Activated CD4-positive, alpha-beta T cell treated with anti-CD3 and anti-CD28 coated beads, Interleukin-2, amount 10 ng/mL, durations not matched to agents 7 days and 5 days (primary cell): ENCODE measurements at regions not wholly inside any gene's neighbourhood (a gene's known extent, or its start where the extent isn't known, plus 50 kb on each side); places are given as distances from the start of the nearest gene placed in this dataset.

Source experiments
- CTCF ChIA-PET: fragments of 350-600 bp; sonication (Branson Sonifier 250); formaldehyde crosslinking; loops from one replicate; lab custom pipeline; 2021; ENCODE audit warnings: antibody characterized with exemption; lab: Charles Lee
- POLR2A ChIA-PET: fragments of 350-600 bp; sonication (Branson Sonifier 250); formaldehyde crosslinking; loops from one replicate; lab custom pipeline; 2021; ENCODE audit warnings: antibody characterized with exemption; lab: Charles Lee
- DNase-seq: peaks from one replicate; pipeline ENCODE4 v3.0.0-alpha.2; 2020
- H3K27ac Mint-ChIP-seq: one replicate; pipeline ENCODE4 v1.8.0; 2021; ENCODE audit warnings: mild to moderate bottlenecking, moderate library complexity, mixed read lengths
- H3K27me3 Mint-ChIP-seq: one replicate; pipeline ENCODE4 v1.8.0; 2021; ENCODE audit warnings: mixed read lengths
- H3K36me3 Mint-ChIP-seq: one replicate; pipeline ENCODE4 v1.8.0; 2021; ENCODE audit warnings: low read depth, mixed read lengths
- H3K4me1 Mint-ChIP-seq: one replicate; pipeline ENCODE4 v1.8.0; 2021; ENCODE audit warnings: mixed read lengths
- H3K4me3 Mint-ChIP-seq: one replicate; pipeline ENCODE4 v1.8.0; 2021; ENCODE audit warnings: mild to moderate bottlenecking, moderate library complexity, mixed read lengths
- H3K9me3 Mint-ChIP-seq: one replicate; pipeline ENCODE4 v1.8.0; 2021; ENCODE audit warnings: mixed read lengths

GRCh38 chr2:217277646-217278398, 418.0 kb upstream of the TNP1 start:
- no peaks in the 10 kb centered on the region for H3K27me3 Mint-ChIP-seq
- H3K27ac Mint-ChIP-seq, result no peak overlapping the region
- no peak overlapping the region for H3K4me3 Mint-ChIP-seq
- POLR2A ChIA-PET, result no interaction called here
- H3K36me3 Mint-ChIP-seq, result no peaks in the 10 kb centered on the region
- DNase-seq, result no peak
- CTCF ChIA-PET, result no interaction called here
- H3K9me3 Mint-ChIP-seq, result no peaks in the 10 kb centered on the region
- no peaks in the 10 kb centered on the region for H3K4me1 Mint-ChIP-seq

DNA sequence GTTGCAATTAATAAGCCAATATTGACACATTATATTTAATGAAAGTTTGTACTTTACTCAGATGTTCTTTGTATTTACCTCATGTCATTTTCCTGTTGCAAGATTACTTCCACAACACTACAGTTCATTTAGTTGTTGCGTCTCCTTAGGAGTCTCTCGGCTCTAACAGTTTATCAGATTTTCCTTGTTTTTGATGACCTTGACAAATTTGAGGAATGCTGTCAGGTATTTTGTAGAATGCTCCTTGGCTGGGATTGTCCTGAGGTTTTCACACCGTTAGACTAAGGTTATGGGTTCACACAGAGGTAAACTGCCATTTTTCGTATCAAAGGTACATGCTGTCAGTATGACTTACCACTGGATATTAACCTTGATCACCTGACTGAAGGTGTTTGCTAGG, 416.6 kb upstream of the TNP1 start:
- no peak overlapping the region for H3K4me3 Mint-ChIP-seq
- no peak overlapping the region for H3K27ac Mint-ChIP-seq
- DNase-seq, result no peak
- ChIA-PET CTCF (no interaction called here), POLR2A (no interaction called here)
- H3K9me3 Mint-ChIP-seq, result no peaks in the 10 kb centered on the region
- H3K4me1 Mint-ChIP-seq, result no peaks in the 10 kb centered on the region
- no peaks in the 10 kb centered on the region for H3K36me3 Mint-ChIP-seq
- no peaks in the 10 kb centered on the region for H3K27me3 Mint-ChIP-seq

- DNase-seq, result no peak
- ChIA-PET CTCF (no interaction called here), POLR2A (no interaction called here)
- H3K4me1 Mint-ChIP-seq, result no peaks in the 10 kb centered on the region
- H3K9me3 Mint-ChIP-seq, result no peaks in the 10 kb centered on the region
- H3K4me3 Mint-ChIP-seq, result no peak overlapping the region
- no peak overlapping the region for H3K27ac Mint-ChIP-seq
- no peaks in the 10 kb centered on the region for H3K36me3 Mint-ChIP-seq
- H3K27me3 Mint-ChIP-seq, result no peaks in the 10 kb centered on the region
Measured at GRCh38 chr2:217275091-217275490, 415.2 kb upstream of the TNP1 start.

- no peaks in the 10 kb centered on the region for H3K4me1 Mint-ChIP-seq
- no peak overlapping the region for H3K4me3 Mint-ChIP-seq
- H3K27ac Mint-ChIP-seq, result no peak overlapping the region
- H3K36me3 Mint-ChIP-seq, result no peaks in the 10 kb centered on the region
- ChIA-PET CTCF (no interaction called here), POLR2A (no interaction called here)
- no peak for DNase-seq
- no peaks in the 10 kb centered on the region for H3K9me3 Mint-ChIP-seq
- H3K27me3 Mint-ChIP-seq, result no peaks in the 10 kb centered on the region
Measured at GRCh38 chr2:217274578-217274977, 414.7 kb upstream of the TNP1 start.

DNA sequence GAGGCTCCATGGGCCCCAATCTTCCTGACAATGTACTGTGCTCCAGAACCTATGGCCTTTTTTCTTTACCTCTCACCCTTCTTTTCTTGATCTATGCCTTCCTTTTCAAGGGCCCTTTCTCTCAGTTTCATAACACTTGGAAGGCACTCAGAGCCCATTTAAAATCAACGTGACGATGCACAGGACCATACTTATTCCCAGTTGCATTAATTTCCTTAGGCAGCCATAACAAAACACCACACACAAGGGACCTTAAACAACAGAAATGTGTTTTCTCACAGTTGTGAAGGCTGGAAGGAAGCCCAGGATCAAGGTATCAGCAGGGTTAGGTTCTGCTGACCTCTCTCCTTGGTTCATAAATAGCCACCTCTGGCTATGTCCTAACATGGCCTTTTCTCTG, 414.0 kb upstream of the TNP1 start:
- Mint-ChIP-seq H3K27me3 (no peaks in the 10 kb centered on the region), H3K27ac (no peak overlapping the region), H3K36me3 (no peaks in the 10 kb centered on the region), H3K9me3 (peaks cover 2% of the 10 kb centered on the region), H3K4me1 (no peaks in the 10 kb centered on the region), H3K4me3 (no peak overlapping the region)
- POLR2A ChIA-PET, result no interaction called here
- CTCF ChIA-PET, result no interaction called here
- no peak for DNase-seq

DNA sequence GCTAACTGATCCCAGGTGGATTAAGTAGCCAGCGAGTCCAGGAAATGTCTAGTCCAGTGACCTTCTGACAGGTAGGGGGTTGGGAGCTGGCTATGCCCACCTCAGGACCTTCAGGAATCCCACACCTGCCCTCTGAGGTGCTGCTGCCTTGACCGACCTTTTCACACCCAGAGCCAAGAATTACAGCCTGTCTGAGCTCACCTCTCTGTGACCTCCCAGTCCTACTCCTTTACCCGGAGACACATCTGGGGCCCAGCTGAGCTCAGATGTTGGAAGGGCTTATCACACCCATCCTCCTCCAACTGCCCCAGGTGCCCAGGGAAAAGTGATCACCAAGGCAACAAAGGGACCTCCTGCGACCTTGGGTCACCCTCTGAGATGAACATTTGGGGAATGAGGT, 413.3 kb upstream of the TNP1 start:
- Mint-ChIP-seq H3K27me3 (no peaks in the 10 kb centered on the region), H3K4me1 (no peaks in the 10 kb centered on the region), H3K9me3 (peaks cover 2% of the 10 kb centered on the region), H3K27ac (no peak overlapping the region), H3K36me3 (no peaks in the 10 kb centered on the region), H3K4me3 (no peak overlapping the region)
- CTCF ChIA-PET, result no interaction called here
- no peak for DNase-seq
- POLR2A ChIA-PET, result no interaction called here

- ChIA-PET CTCF (no interaction called here), POLR2A (no interaction called here)
- H3K4me1 Mint-ChIP-seq, result no peaks in the 10 kb centered on the region
- peaks cover 5% of the 10 kb centered on the region for H3K9me3 Mint-ChIP-seq
- H3K27ac Mint-ChIP-seq, result no peak overlapping the region
- H3K36me3 Mint-ChIP-seq, result no peaks in the 10 kb centered on the region
- H3K27me3 Mint-ChIP-seq, result no peaks in the 10 kb centered on the region
- no peak overlapping the region for H3K4me3 Mint-ChIP-seq
- no peak for DNase-seq
Measured at GRCh38 chr2:217271813-217272212, 411.9 kb upstream of the TNP1 start.

GRCh38 chr2:217270485-217271121, 410.7 kb upstream of the TNP1 start:
- H3K36me3 Mint-ChIP-seq, result no peaks in the 10 kb centered on the region
- H3K27me3 Mint-ChIP-seq, result peaks cover 6% of the 10 kb centered on the region
- H3K27ac Mint-ChIP-seq, result no peak overlapping the region
- POLR2A ChIA-PET, result no interaction called here
- CTCF ChIA-PET, result no interaction called here
- H3K4me3 Mint-ChIP-seq, result no peak overlapping the region
- H3K9me3 Mint-ChIP-seq, result peaks cover 5% of the 10 kb centered on the region
- H3K4me1 Mint-ChIP-seq, result no peaks in the 10 kb centered on the region
- DNase-seq, result no peak

DNA sequence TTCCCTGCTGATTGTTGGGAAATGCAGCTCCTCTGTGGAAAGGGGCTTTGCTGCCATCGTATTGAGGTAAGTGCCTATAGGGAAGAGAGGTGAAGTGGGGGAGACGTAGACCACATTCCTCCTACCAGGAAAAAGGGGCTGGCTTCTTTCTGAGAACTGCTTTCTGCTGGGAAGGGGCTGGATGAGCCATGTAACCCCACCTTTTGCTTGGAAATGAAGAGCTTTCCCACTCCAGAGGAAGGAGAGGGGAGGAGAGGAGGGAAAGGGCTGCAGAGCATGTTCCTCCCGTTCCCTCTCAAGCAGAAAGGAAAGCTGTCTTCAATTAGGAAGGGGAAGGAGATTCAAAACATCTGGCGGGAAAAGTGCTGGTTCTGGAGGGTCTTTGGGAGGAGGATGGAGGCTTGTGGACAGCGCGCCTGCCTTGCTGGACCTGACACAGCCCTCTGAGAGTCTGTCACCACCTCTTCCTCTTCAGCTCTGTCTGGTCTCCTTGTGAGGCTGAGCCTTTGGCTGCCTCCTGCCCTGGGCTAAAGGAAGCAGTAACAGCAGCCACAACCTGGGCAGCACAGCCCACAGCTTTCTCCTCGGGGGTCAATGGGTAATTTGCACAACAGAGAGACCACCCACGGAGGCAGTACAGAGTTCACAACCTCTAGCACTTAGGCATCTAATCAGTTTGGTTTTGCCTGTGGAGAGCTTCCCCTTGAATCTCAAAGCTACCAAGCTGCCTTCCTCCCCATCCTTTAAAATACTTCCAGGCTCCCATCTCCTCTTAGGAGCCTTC, 410.0 kb upstream of the TNP1 start:
- DNase-seq, result no peak
- H3K4me1 Mint-ChIP-seq, result no peaks in the 10 kb centered on the region
- no peaks in the 10 kb centered on the region for H3K36me3 Mint-ChIP-seq
- POLR2A ChIA-PET, result no interaction called here
- no peak overlapping the region for H3K27ac Mint-ChIP-seq
- no peak overlapping the region for H3K4me3 Mint-ChIP-seq
- H3K27me3 Mint-ChIP-seq, result peaks cover 6% of the 10 kb centered on the region
- CTCF ChIA-PET, result no interaction called here
- peaks cover 5% of the 10 kb centered on the region for H3K9me3 Mint-ChIP-seq

DNA sequence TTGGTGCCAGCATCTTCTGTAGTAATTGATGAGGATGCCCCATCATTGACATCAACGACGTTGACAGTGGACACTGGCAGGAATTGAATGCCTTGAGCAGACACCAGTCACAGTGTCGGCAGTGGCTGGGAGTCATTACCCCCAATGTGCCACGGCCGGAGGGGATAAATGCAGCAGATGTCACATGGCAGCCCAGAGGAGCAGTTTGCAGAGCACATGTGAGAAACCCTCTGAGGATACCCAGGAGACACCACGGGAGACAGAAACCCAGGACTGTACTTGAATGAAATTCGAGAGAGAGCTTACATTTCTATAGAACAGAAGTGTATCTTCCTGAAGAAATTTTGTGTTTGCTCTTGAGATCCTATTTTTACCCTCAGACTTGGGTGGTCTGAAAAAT, 409.1 kb upstream of the TNP1 start:
- Mint-ChIP-seq H3K4me1 (no peaks in the 10 kb centered on the region), H3K4me3 (no peak overlapping the region), H3K27ac (no peak overlapping the region), H3K27me3 (peaks cover 6% of the 10 kb centered on the region), H3K9me3 (peaks cover 5% of the 10 kb centered on the region), H3K36me3 (no peaks in the 10 kb centered on the region)
- ChIA-PET CTCF (interaction anchor here (0.7 kb wide), 1 partner anchor 389 kb away, joined by 4 read pairs; no protein-coding TSS in a partner anchor), POLR2A (no interaction called here)
- no peak for DNase-seq

GRCh38 chr2:217267758-217268157, 407.9 kb upstream of the TNP1 start:
- POLR2A ChIA-PET, result no interaction called here
- CTCF ChIA-PET, result interaction anchor here (0.7 kb wide), 1 partner anchor 263 kb away, joined by 3 read pairs; no protein-coding TSS in a partner anchor
- H3K4me1 Mint-ChIP-seq, result no peaks in the 10 kb centered on the region

DNA sequence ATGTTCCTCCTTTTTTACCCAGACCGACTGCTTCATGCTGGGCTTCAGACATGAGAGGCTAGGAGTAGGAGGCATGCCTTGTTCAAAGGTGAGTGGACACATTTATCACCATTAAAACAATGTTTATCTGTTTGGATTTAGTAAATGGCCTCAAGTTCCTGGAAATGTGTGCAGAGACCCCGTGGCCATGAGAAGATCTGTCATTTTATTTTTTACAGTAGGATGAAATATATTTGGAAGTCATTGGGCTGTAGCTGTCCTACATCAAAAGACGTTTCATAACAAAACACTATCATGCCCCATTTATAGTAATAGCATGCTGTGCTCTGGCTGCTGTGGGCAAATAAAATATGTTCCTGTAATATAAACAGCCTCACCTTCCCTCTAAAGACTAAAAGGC, 403.9 kb upstream of the TNP1 start:
- ChIA-PET CTCF (no interaction called here), POLR2A (no interaction called here)

More at GRCh38 chr2:217267758-217268157, 407.9 kb upstream of the TNP1 start:
- no peak overlapping the region for H3K4me3 Mint-ChIP-seq
- no peak overlapping the region for H3K27ac Mint-ChIP-seq
- peaks cover 6% of the 10 kb centered on the region for H3K27me3 Mint-ChIP-seq
- H3K36me3 Mint-ChIP-seq, result no peaks in the 10 kb centered on the region
- H3K9me3 Mint-ChIP-seq, result peaks cover 5% of the 10 kb centered on the region
- no peak for DNase-seq

GRCh38 chr2:217262911-217263310, 403.0 kb upstream of the TNP1 start:
- ChIA-PET CTCF (no interaction called here), POLR2A (interaction anchor here (0.6 kb wide), 1 partner anchor 213 kb away, joined by 3 read pairs; no protein-coding TSS in a partner anchor)
- Mint-ChIP-seq H3K9me3 (peaks cover 1% of the 10 kb centered on the region), H3K4me3 (no peak overlapping the region), H3K27ac (no peak overlapping the region), H3K4me1 (no peaks in the 10 kb centered on the region), H3K36me3 (no peaks in the 10 kb centered on the region), H3K27me3 (peaks cover 11% of the 10 kb centered on the region)
- no peak for DNase-seq

More for the DNA sequence above, 403.9 kb upstream of the TNP1 start:
- H3K4me3 Mint-ChIP-seq, result no peak overlapping the region
- no peaks in the 10 kb centered on the region for H3K36me3 Mint-ChIP-seq
- H3K9me3 Mint-ChIP-seq, result peaks cover 3% of the 10 kb centered on the region
- no peak overlapping the region for H3K27ac Mint-ChIP-seq
- peaks cover 9% of the 10 kb centered on the region for H3K27me3 Mint-ChIP-seq
- no peaks in the 10 kb centered on the region for H3K4me1 Mint-ChIP-seq
- DNase-seq, result no peak
